C4-2B (cell line): ENCODE measurements at regions not wholly inside any gene's neighbourhood (a gene's known extent, or its start where the extent isn't known, plus 50 kb on each side); places are given as distances from the start of the nearest gene placed in this dataset.
A peak's percentile ranks its signal among the peaks of the same experiment; 100 is the strongest.

Experiments used
- ZFX ChIP-seq: fragments of 450-650 bp; IDR thresholded peaks from 2 replicates; pipeline ENCODE4 v1.6.1; 2017
- TF ChIP-seq, protein P1 (sequence below): fragments of 450-650 bp; conservative IDR thresholded peaks from 2 replicates; pipeline ENCODE4 v1.5.1; 2017; ENCODE audit warnings: mild to moderate bottlenecking

DNA sequence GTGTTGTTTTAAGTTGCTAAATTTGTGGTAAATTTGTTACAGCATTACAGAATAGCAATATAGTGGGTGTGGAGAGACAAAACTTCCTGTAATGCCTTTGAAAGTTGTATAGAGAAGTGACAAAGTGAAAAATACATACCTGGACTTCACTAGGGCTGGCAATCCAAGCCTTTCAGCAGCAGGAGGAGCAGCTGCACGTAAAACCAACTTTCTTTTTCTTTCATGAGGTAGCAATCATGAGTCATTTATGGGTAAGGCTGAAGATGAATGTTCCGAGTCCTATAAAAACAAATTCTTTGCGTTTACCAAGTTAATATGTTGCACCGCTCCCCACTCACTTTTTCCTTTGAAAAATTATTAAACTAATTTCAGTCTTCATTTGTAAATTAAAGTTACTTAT is 1138.2 kb downstream of the TAF11L14 start:
- TF ChIP-seq, protein P1, sequence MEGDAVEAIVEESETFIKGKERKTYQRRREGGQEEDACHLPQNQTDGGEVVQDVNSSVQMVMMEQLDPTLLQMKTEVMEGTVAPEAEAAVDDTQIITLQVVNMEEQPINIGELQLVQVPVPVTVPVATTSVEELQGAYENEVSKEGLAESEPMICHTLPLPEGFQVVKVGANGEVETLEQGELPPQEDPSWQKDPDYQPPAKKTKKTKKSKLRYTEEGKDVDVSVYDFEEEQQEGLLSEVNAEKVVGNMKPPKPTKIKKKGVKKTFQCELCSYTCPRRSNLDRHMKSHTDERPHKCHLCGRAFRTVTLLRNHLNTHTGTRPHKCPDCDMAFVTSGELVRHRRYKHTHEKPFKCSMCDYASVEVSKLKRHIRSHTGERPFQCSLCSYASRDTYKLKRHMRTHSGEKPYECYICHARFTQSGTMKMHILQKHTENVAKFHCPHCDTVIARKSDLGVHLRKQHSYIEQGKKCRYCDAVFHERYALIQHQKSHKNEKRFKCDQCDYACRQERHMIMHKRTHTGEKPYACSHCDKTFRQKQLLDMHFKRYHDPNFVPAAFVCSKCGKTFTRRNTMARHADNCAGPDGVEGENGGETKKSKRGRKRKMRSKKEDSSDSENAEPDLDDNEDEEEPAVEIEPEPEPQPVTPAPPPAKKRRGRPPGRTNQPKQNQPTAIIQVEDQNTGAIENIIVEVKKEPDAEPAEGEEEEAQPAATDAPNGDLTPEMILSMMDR = peak; percentile 73
- TF ChIP-seq ZFX = no peak
